HFF-Myc (cell line): ENCODE measurements at regions not wholly inside any gene's neighbourhood (a gene's known extent, or its start where the extent isn't known, plus 50 kb on each side); places are given as distances from the start of the nearest gene placed in this dataset.

Experiments used
- DNase-seq: peaks from one replicate; pipeline ENCODE4 v3.0.0-alpha.2; 2011; ENCODE audit warnings: low read depth; ENCODE audit errors: extremely low read depth
- H3K4me3 ChIP-seq: replicated peaks from 2 replicates; pipeline ENCODE4 v1.5.1; 2011; ENCODE audit warnings: low read depth, mild to moderate bottlenecking, control low read depth, low read length
- CTCF ChIP-seq: IDR thresholded peaks from 2 replicates; pipeline ENCODE4 v1.5.1; 2012; ENCODE audit warnings: mild to moderate bottlenecking, low read depth, low read length, control low read depth; ENCODE audit errors: missing control alignments

- no peak for DNase-seq
- no peak overlapping the region for H3K4me3 ChIP-seq
- TF ChIP-seq CTCF, result no peak
Measured at GRCh38 chr11:122395282-122395681, 260.2 kb upstream of the UBASH3B start.

- DNase-seq, result no peak
- no peak for TF ChIP-seq CTCF
- no peak overlapping the region for H3K4me3 ChIP-seq
Measured at GRCh38 chr11:122394313-122394712, 261.2 kb upstream of the UBASH3B start.

DNA sequence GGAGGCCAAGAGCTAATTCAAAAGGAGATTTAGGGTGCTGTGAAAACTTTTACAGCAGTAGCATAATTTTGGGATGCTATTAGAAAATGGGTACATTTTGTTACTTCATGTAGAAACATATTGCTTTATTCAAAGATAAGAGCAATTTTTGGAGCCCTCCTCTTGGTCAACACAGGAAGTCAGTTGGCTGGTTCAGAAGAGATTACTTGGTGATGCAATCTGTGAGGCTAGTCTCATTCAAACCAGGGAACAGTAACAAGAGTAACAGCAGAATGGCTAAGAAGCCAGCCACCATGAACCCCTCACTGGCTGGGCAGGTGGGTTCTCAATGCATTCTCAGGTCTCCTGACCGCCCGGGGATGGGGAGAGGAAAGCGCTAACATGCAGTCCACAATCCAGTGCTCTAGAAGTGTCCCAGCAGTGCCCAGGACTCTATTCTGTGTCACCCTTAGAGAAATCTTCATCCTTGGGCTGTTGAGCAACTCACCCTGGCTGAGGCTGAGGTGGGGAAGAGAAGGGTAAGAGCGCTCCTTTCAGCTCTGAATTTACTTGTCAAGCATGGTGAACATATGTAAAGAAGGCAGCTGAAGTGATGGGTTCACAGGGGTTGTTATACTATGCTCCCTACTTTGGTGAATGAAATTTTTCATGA is 262.2 kb upstream of the UBASH3B start:
- TF ChIP-seq CTCF, result no peak
- no peak for DNase-seq

DNA sequence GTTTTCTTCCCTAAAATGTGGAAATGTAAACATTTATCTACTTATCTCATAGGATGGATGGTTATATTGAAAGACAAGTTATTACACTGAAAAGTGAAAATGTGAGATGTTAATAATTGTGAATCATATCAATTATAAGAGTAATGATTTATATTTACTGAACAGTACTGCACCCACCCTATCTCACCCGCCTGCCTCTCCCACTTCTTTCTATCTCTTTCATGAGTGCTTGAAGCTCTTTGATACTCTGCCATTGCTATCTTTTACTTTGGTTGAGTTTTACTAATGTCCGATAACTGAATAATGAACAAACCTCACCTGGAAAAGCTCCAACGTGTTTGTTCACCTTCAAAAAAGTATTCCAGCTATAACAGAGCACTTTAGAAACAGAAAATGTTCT is 263.0 kb upstream of the UBASH3B start:
- no peak for TF ChIP-seq CTCF
- no peak overlapping the region for H3K4me3 ChIP-seq
- no peak for DNase-seq

More for the DNA sequence above, 262.2 kb upstream of the UBASH3B start:
- no peak overlapping the region for H3K4me3 ChIP-seq

DNA sequence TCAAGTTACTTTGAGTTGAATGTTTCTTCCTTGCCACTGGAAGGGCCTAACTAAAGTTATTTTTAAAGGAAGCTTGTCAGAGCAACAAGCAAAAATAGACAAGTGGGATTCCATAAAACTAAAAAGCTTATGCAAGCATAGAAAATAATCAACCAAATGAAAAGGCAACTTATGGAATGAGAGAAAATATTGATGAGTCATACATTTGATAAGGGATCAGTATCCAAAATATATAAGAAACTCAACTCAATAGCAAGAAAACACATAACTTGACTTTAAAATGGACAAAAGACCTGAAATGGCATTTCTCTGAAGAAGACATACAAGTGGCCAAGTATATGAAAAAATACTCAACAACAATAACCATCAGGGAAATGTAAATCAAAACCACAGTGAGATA is 264.5 kb upstream of the UBASH3B start:
- no peak overlapping the region for H3K4me3 ChIP-seq
- no peak for DNase-seq
- no peak for TF ChIP-seq CTCF

- DNase-seq, result no peak
- H3K4me3 ChIP-seq, result no peak overlapping the region
- TF ChIP-seq CTCF, result no peak
Measured at GRCh38 chr11:122383186-122383585, 267.2 kb upstream of the BLID start.
